NB4 (cell line): ENCODE measurements at regions not wholly inside any gene's neighbourhood (a gene's known extent, or its start where the extent isn't known, plus 50 kb on each side); places are given as distances from the start of the nearest gene placed in this dataset.

Experiments
- CTCF ChIP-seq: IDR thresholded peaks from one replicate; pipeline ENCODE4 v1.5.1; 2012; ENCODE audit warnings: low read depth, low read length
- POLR2A ChIP-seq: IDR thresholded peaks from 2 replicates; pipeline ENCODE4 v1.6.1; 2011; ENCODE audit warnings: mild to moderate bottlenecking; ENCODE audit not compliant: insufficient read length; ENCODE audit errors: extremely low read depth

- no peak for TF ChIP-seq CTCF
- TF ChIP-seq POLR2A = no peak
Measured at GRCh38 chr3:152902141-152902669, 67.3 kb downstream of the P2RY1 start.
